ENCODE measurements at regions not wholly inside any gene's neighbourhood (a gene's known extent, or its start where the extent isn't known, plus 50 kb on each side); places are given as distances from the start of the nearest gene placed in this dataset.

- no peak for TF ChIP-seq FOXM1 (IDR thresholded peaks at IDR 0.05; ENCODE audit: low read depth)
- TF ChIP-seq NRF1 (IDR thresholded peaks at IDR 0.05; ENCODE audit: low read depth, low read length), result no peak
- no peak for TF ChIP-seq YY1 (IDR thresholded peaks at IDR 0.05; ENCODE audit: low read depth)
- TF ChIP-seq MEF2A (IDR thresholded peaks at IDR 0.05; ENCODE audit: borderline replicate concordance, low read depth), result no peak
- no peak for TF ChIP-seq RCOR1 (IDR thresholded peaks at IDR 0.05; ENCODE audit: low read length)
- TF ChIP-seq RXRA (IDR thresholded peaks at IDR 0.05; ENCODE audit: borderline replicate concordance, low read depth), result no peak
- no peak for TF ChIP-seq CTCF (IDR thresholded peaks at IDR 0.05)
- TF ChIP-seq ELF1 (IDR thresholded peaks at IDR 0.05), result no peak
- CTCF ChIA-PET, result no interaction called here
- no peaks in the 10 kb centered on the region for H4K20me1 ChIP-seq (ENCODE audit: insufficient read depth)
- H3F3A ChIP-seq (replicated peaks; ENCODE audit: insufficient read depth), result no peaks in the 10 kb centered on the region
- POLR2A ChIA-PET, result no interaction called here
- H2AFZ ChIP-seq (ENCODE audit: low read depth), result no peak overlapping the region
- DNase-seq, result no peak
- no peak overlapping the region for H3K9ac ChIP-seq
- peaks cover 0 to 2% of the 10 kb centered on the region in 2 experiments; a peak in 2 of 4 replicates for H3K4me1 ChIP-seq (ENCODE audit: control insufficient read depth in 1 of 2, insufficient read depth in 2 of 2, low read depth in 1 of 2, low read length in 1 of 2)
- H3K27me3 ChIP-seq (ENCODE audit: insufficient read depth), result no peaks in the 10 kb centered on the region
- no peaks in the 10 kb centered on the region for H3K79me2 ChIP-seq (ENCODE audit: insufficient read depth)
- no peak overlapping the region for H3K4me2 ChIP-seq
- no peaks in the 10 kb centered on the region for H3K9me2 ChIP-seq
- no peaks in the 10 kb centered on the region for H3K36me3 ChIP-seq (replicated peaks in 1 of 2; ENCODE audit: control insufficient read depth in 1 of 2, insufficient read depth in 2 of 2, low read length in 1 of 2)
- no peak overlapping the region for H3K27ac ChIP-seq (ENCODE audit: low read depth in 2 of 2, low read length in 1 of 2)
- H3K9me3 ChIP-seq, result no peaks in the 10 kb centered on the region
- no peak overlapping the region for H3K4me3 ChIP-seq (ENCODE audit: low read depth in 2 of 2, low read length in 1 of 2)
- WGBS (ENCODE audit: low lambda C conversion rate), result 65% methylated on average over 2 of the region's 2 CpGs
Observed at GRCh38 chr14:58878439-58879139, 240.8 kb downstream of the DACT1 start.

GRCh38 chr14:58881433-58881832 is 243.7 kb downstream of the DACT1 start:
- Histone ChIP-seq H3K4me2 (no peak overlapping the region), H3F3A (replicated peaks; ENCODE audit: insufficient read depth) (no peaks in the 10 kb centered on the region), H3K27me3 (ENCODE audit: insufficient read depth) (no peaks in the 10 kb centered on the region), H3K4me3 (ENCODE audit: low read depth in 2 of 2, low read length in 1 of 2) (no peak overlapping the region), H2AFZ (ENCODE audit: low read depth) (no peak overlapping the region), H3K79me2 (ENCODE audit: insufficient read depth) (no peaks in the 10 kb centered on the region), H3K36me3 (replicated peaks in 1 of 2; ENCODE audit: control insufficient read depth in 1 of 2, insufficient read depth in 2 of 2, low read length in 1 of 2) (no peaks in the 10 kb centered on the region), H3K9me3 (no peaks in the 10 kb centered on the region), H3K27ac (ENCODE audit: low read depth in 2 of 2, low read length in 1 of 2) (no peak overlapping the region), H3K4me1 (ENCODE audit: control insufficient read depth in 1 of 2, insufficient read depth in 2 of 2, low read depth in 1 of 2, low read length in 1 of 2) (peaks cover 0 to 2% of the 10 kb centered on the region in 2 experiments; a peak in 2 of 4 replicates), H4K20me1 (ENCODE audit: insufficient read depth) (no peaks in the 10 kb centered on the region), H3K9me2 (no peaks in the 10 kb centered on the region), H3K9ac (no peak overlapping the region)
- no peak for DNase-seq
- 68% methylated on average over 1 of the region's 1 CpG for WGBS (ENCODE audit: low lambda C conversion rate)
- POLR2A ChIA-PET, result no interaction called here
- CTCF ChIA-PET, result interaction anchor here (0.8 to 1.0 kb wide), 2 partner anchors 65 to 130 kb away, joined by 3 to 4 read pairs; no protein-coding TSS in a partner anchor
- TF ChIP-seq FOXM1 (IDR thresholded peaks at IDR 0.05; ENCODE audit: low read depth), result no peak
- TF ChIP-seq FOSL2 (IDR thresholded peaks at IDR 0.05; ENCODE audit: borderline replicate concordance, low read depth), result no peak
- TF ChIP-seq SIN3A (IDR thresholded peaks at IDR 0.05; ENCODE audit: borderline replicate concordance, low read depth, low read length), result no peak
- TF ChIP-seq RAD21 (IDR thresholded peaks at IDR 0.05; ENCODE audit: low read length), result no peak
- TF ChIP-seq NFIC (IDR thresholded peaks at IDR 0.05; ENCODE audit: borderline replicate concordance), result no peak
- no peak for TF ChIP-seq EZH2phosphoT487 (IDR thresholded peaks at IDR 0.05; ENCODE audit: borderline replicate concordance, low read depth)
- TF ChIP-seq RXRA (IDR thresholded peaks at IDR 0.05; ENCODE audit: borderline replicate concordance, low read depth), result no peak
- no peak for TF ChIP-seq GATA2 (CRISPR knock-in tag; IDR thresholded peaks at IDR 0.05)
- no peak for TF ChIP-seq MEF2A (IDR thresholded peaks at IDR 0.05; ENCODE audit: borderline replicate concordance, low read depth)
- TF ChIP-seq MXI1 (IDR thresholded peaks at IDR 0.05; ENCODE audit: low read depth, low read length), result no peak
- no peak for TF ChIP-seq FOXJ3 (CRISPR knock-in tag; IDR thresholded peaks at IDR 0.05)
- TF ChIP-seq EP300 (IDR thresholded peaks at IDR 0.05; ENCODE audit: borderline replicate concordance in 1 of 2, low read depth in 1 of 2, low read length in 1 of 2), result no peak
- no peak for TF ChIP-seq REST (IDR thresholded peaks at IDR 0.05; ENCODE audit: low read depth, low read length)
- TF ChIP-seq NRF1 (IDR thresholded peaks at IDR 0.05; ENCODE audit: low read depth, low read length), result no peak
- TF ChIP-seq RCOR1 (IDR thresholded peaks at IDR 0.05; ENCODE audit: low read length), result no peak
- TF ChIP-seq TCF12 (IDR thresholded peaks at IDR 0.05), result no peak
- no peak for TF ChIP-seq USF1 (IDR thresholded peaks at IDR 0.05; ENCODE audit: borderline replicate concordance, low read depth)
